ENCODE measurements at regions not wholly inside any gene's neighbourhood (a gene's known extent, or its start where the extent isn't known, plus 50 kb on each side); places are given as distances from the start of the nearest gene placed in this dataset.
A peak's percentile ranks its signal among the peaks of the same experiment; 100 is the strongest.

- peak; percentile 1 to 2 for DNase-seq (ENCODE audit: low read depth in 2 of 2)
Measured at GRCh38 chr22:45096256-45096907, 67.3 kb upstream of the NUP50 start.

- no peak for DNase-seq (ENCODE audit: low read depth in 2 of 2)
Measured at GRCh38 chr22:45097061-45097460, 66.7 kb upstream of the NUP50 start.

- DNase-seq (ENCODE audit: low read depth in 2 of 2), result no peak
Measured at GRCh38 chr22:45098056-45098455, 65.7 kb upstream of the NUP50 start.

- DNase-seq (ENCODE audit: low read depth in 2 of 2), result no peak
Measured at GRCh38 chr22:45099961-45100360, 63.8 kb upstream of the NUP50 start.

GRCh38 chr22:45101515-45102227 is 62.1 kb upstream of the NUP50 start:
- DNase-seq (ENCODE audit: low read depth in 2 of 2), result no peak

GRCh38 chr22:45102896-45103420 is 60.8 kb upstream of the NUP50 start:
- DNase-seq (ENCODE audit: low read depth in 2 of 2), result no peak

GRCh38 chr22:45103756-45104155 is 60.0 kb upstream of the NUP50 start:
- no peak for DNase-seq (ENCODE audit: low read depth in 2 of 2)

GRCh38 chr22:45104313-45104712 is 59.4 kb upstream of the NUP50 start:
- no peak for DNase-seq (ENCODE audit: low read depth in 2 of 2)

GRCh38 chr22:45105281-45105702 is 58.4 kb upstream of the NUP50 start:
- DNase-seq (ENCODE audit: low read depth in 2 of 2), result no peak

- DNase-seq (ENCODE audit: low read depth in 2 of 2), result no peak
Measured at GRCh38 chr22:45107671-45108070, 56.1 kb upstream of the NUP50 start.

- no peak for DNase-seq (ENCODE audit: low read depth in 2 of 2)
Measured at GRCh38 chr22:45112136-45112879, 51.4 kb upstream of the NUP50 start.

Data from stimulated activated CD8-positive, alpha-beta memory T cell treated with anti-CD3 and anti-CD28 coated beads, Interleukin-2, amount 100 ng/mL, for 1 hour (primary cell).